ENCODE measurements at regions not wholly inside any gene's neighbourhood (a gene's known extent, or its start where the extent isn't known, plus 50 kb on each side); places are given as distances from the start of the nearest gene placed in this dataset.

GRCh38 chr3:99503350-99503749 is 135.0 kb upstream of the COL8A1 start:
- Histone ChIP-seq H3K4me2 (ENCODE audit: low read depth, low read length, poor library complexity, severe bottlenecking) (no peak overlapping the region), H3K79me2 (ENCODE audit: insufficient read depth, low read length) (no peaks in the 10 kb centered on the region), H3K9me2 (replicated peaks; ENCODE audit: insufficient read depth, low read length) (no peaks in the 10 kb centered on the region), H3K9ac (ENCODE audit: low read length) (no peak overlapping the region), H3F3A (ENCODE audit: insufficient read depth) (no peaks in the 10 kb centered on the region), H3K36me3 (ENCODE audit: low read length) (no peaks in the 10 kb centered on the region), H3K27ac (ENCODE audit: low read depth, low read length) (no peak overlapping the region), H4K20me1 (ENCODE audit: low read depth, low read length) (no peaks in the 10 kb centered on the region), H2AFZ (ENCODE audit: low read depth, low read length, severe bottlenecking) (no peak overlapping the region), H3K4me3 (ENCODE audit: insufficient read depth, low read length, poor library complexity, severe bottlenecking) (no peak overlapping the region), H3K27me3 (ENCODE audit: low read length) (no peaks in the 10 kb centered on the region), H3K9me3 (ENCODE audit: insufficient read depth, low read length) (no peaks in the 10 kb centered on the region)
- no peak for TF ChIP-seq CTCF (IDR thresholded peaks at IDR 0.05; ENCODE audit: insufficient read depth, low read length, poor library complexity, severe bottlenecking)
- TF ChIP-seq EZH2phosphoT487 (conservative IDR thresholded peaks at IDR 0.05; ENCODE audit: low read length) = no peak

GRCh38 chr3:99502871-99503270 is 135.5 kb upstream of the COL8A1 start:
- Histone ChIP-seq H3F3A (ENCODE audit: insufficient read depth) (no peaks in the 10 kb centered on the region), H4K20me1 (ENCODE audit: low read depth, low read length) (no peaks in the 10 kb centered on the region), H3K9me2 (replicated peaks; ENCODE audit: insufficient read depth, low read length) (no peaks in the 10 kb centered on the region), H3K36me3 (ENCODE audit: low read length) (no peaks in the 10 kb centered on the region), H3K27ac (ENCODE audit: low read depth, low read length) (no peak overlapping the region), H3K9ac (ENCODE audit: low read length) (no peak overlapping the region), H3K27me3 (ENCODE audit: low read length) (no peaks in the 10 kb centered on the region), H3K4me3 (ENCODE audit: insufficient read depth, low read length, poor library complexity, severe bottlenecking) (no peak overlapping the region), H2AFZ (ENCODE audit: low read depth, low read length, severe bottlenecking) (no peak overlapping the region), H3K4me2 (ENCODE audit: low read depth, low read length, poor library complexity, severe bottlenecking) (no peak overlapping the region), H3K9me3 (ENCODE audit: insufficient read depth, low read length) (no peaks in the 10 kb centered on the region), H3K79me2 (ENCODE audit: insufficient read depth, low read length) (no peaks in the 10 kb centered on the region)
- TF ChIP-seq CTCF (IDR thresholded peaks at IDR 0.05; ENCODE audit: insufficient read depth, low read length, poor library complexity, severe bottlenecking) (no peak), EZH2phosphoT487 (conservative IDR thresholded peaks at IDR 0.05; ENCODE audit: low read length) (no peak)

- H3K4me2 ChIP-seq (ENCODE audit: low read depth, low read length, poor library complexity, severe bottlenecking) = no peak overlapping the region
- H3F3A ChIP-seq (ENCODE audit: insufficient read depth) = no peaks in the 10 kb centered on the region
- TF ChIP-seq EZH2phosphoT487 (conservative IDR thresholded peaks at IDR 0.05; ENCODE audit: low read length) (no peak), CTCF (IDR thresholded peaks at IDR 0.05; ENCODE audit: insufficient read depth, low read length, poor library complexity, severe bottlenecking) (no peak)
- H3K4me3 ChIP-seq (ENCODE audit: insufficient read depth, low read length, poor library complexity, severe bottlenecking) = no peak overlapping the region
- no peaks in the 10 kb centered on the region for H3K27me3 ChIP-seq (ENCODE audit: low read length)
- H2AFZ ChIP-seq (ENCODE audit: low read depth, low read length, severe bottlenecking) = no peak overlapping the region
- no peaks in the 10 kb centered on the region for H3K36me3 ChIP-seq (ENCODE audit: low read length)
- no peaks in the 10 kb centered on the region for H3K9me3 ChIP-seq (ENCODE audit: insufficient read depth, low read length)
- no peaks in the 10 kb centered on the region for H3K9me2 ChIP-seq (replicated peaks; ENCODE audit: insufficient read depth, low read length)
- no peaks in the 10 kb centered on the region for H4K20me1 ChIP-seq (ENCODE audit: low read depth, low read length)
- no peak overlapping the region for H3K9ac ChIP-seq (ENCODE audit: low read length)
- H3K79me2 ChIP-seq (ENCODE audit: insufficient read depth, low read length) = no peaks in the 10 kb centered on the region
- H3K27ac ChIP-seq (ENCODE audit: low read depth, low read length) = no peak overlapping the region
Observed at GRCh38 chr3:99500485-99500884, 137.9 kb upstream of the COL8A1 start.

All from SU-DHL-6 (cell line).